HL-60 (cell line): ENCODE measurements at regions not wholly inside any gene's neighbourhood (a gene's known extent, or its start where the extent isn't known, plus 50 kb on each side); places are given as distances from the start of the nearest gene placed in this dataset.

ENCODE experiments used
- CTCF ChIP-seq: IDR thresholded peaks from one replicate; pipeline ENCODE4 v1.5.1; 2011; ENCODE audit warnings: low read length, control low read depth, inconsistent platforms; ENCODE audit not compliant: insufficient read depth
- GABPA ChIP-seq: IDR thresholded peaks from 2 replicates; pipeline ENCODE4 v1.6.1; 2012; ENCODE audit warnings: low read depth
- POLR2AphosphoS5 ChIP-seq: IDR thresholded peaks from 2 replicates; pipeline ENCODE4 v1.6.1; 2012; ENCODE audit warnings: low read depth
- REST ChIP-seq: IDR thresholded peaks from 2 replicates; pipeline ENCODE4 v1.6.1; 2012; ENCODE audit warnings: low read depth; ENCODE audit not compliant: insufficient replicate concordance
- SPI1 ChIP-seq: IDR thresholded peaks from 2 replicates; pipeline ENCODE4 v1.6.1; 2012; ENCODE audit warnings: low read depth, mild to moderate bottlenecking, borderline replicate concordance

DNA sequence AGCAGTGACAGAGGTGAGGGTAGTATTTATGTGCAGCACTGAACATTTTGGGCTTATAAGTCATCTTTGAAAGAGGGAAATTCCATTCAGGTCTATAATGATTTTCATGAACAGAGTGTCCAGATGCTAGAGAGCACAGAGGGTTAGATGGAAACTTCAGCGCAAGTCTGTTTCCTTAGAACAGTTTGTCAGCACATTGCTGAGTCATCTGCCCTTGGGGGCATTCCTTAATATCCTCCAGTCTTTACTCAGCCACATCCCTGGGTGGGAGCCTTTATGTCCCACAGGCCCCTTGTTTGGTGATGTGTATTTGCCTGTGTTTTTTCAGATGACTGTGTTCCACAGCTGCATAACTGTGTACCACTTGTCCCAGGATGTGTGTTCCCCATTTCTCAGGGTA is 138.5 kb upstream of the S1PR3 start:
- TF ChIP-seq CTCF: no peak
- TF ChIP-seq REST: no peak
- TF ChIP-seq POLR2AphosphoS5: no peak
- TF ChIP-seq GABPA: no peak
- TF ChIP-seq SPI1: no peak
